ENCODE measurements at regions not wholly inside any gene's neighbourhood (a gene's known extent, or its start where the extent isn't known, plus 50 kb on each side); places are given as distances from the start of the nearest gene placed in this dataset.
A peak's percentile ranks its signal among the peaks of the same experiment; 100 is the strongest.

DNA sequence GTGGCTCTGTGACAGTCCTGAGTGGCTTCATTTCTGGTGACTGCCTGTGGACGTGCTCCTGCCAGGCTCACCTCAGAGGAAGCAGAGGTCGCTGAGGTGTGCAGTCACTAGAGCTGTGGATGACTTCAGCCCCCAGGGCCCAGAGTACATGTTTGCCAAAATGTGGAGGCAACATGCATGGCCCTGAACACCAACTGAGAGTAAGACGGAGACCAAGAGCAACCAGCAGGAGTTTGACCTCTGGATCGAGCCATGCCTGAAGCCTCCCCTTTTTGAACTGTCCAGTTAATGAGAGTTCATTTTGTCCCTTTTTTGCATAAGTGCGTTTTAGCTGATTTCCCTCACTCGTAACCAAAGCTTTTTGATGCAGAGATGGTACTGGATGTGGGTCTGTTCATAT lies 184.9 kb downstream of the RTP5 start:
- H3K14ac ChIP-seq (ENCODE audit: insufficient read depth, low read length): no peak overlapping the region
- H2BK12ac ChIP-seq (ENCODE audit: insufficient read length, low read depth, low read length): no peak overlapping the region

More for the DNA sequence above, 184.9 kb downstream of the RTP5 start:
- Histone ChIP-seq H2AK5ac (ENCODE audit: insufficient read length, low read length) (no peak overlapping the region), H3K4me1 (ENCODE audit: insufficient read depth, low read length) (no peaks in the 10 kb centered on the region), H3K79me2 (ENCODE audit: insufficient read depth, low read length) (no peaks in the 10 kb centered on the region), H4K8ac (replicated peaks; ENCODE audit: insufficient read length, low read depth, low read length) (no peak overlapping the region), H4K20me1 (ENCODE audit: control insufficient read depth, insufficient read depth, insufficient read length) (no peaks in the 10 kb centered on the region), H2AFZ (ENCODE audit: low read length) (no peak overlapping the region), H3K56ac (ENCODE audit: insufficient read length, low read depth, low read length) (no peak overlapping the region), H2BK20ac (ENCODE audit: low read depth, low read length, poor library complexity, severe bottlenecking) (no peak overlapping the region), H3K23ac (ENCODE audit: insufficient read length, low read depth, low read length) (no peak overlapping the region), H3K27ac (ENCODE audit: insufficient read length, low read depth, low read length) (no peak overlapping the region), H2BK120ac (ENCODE audit: low read depth, low read length, poor library complexity, severe bottlenecking) (no peak overlapping the region), H4K5ac (ENCODE audit: insufficient read length, low read depth, low read length) (no peak overlapping the region), H4K91ac (ENCODE audit: insufficient read length, low read depth, low read length) (no peak overlapping the region), H3K27me3 (ENCODE audit: insufficient read depth, low read length) (peaks cover 7% of the 10 kb centered on the region; the same call in 1 of the 2 replicates), H3K4ac (ENCODE audit: low read depth, low read length) (no peak overlapping the region), H3K79me1 (ENCODE audit: insufficient read depth, low read depth, low read length, poor library complexity, severe bottlenecking) (no peaks in the 10 kb centered on the region), H3K18ac (ENCODE audit: insufficient read length, low read depth, low read length) (no peak overlapping the region), H3K4me2 (ENCODE audit: insufficient read depth, insufficient read length, low read length) (no peak overlapping the region), H3K23me2 (ENCODE audit: insufficient read length, low read depth, low read length, poor library complexity, severe bottlenecking) (no peaks in the 10 kb centered on the region), H3K9me3 (ENCODE audit: control insufficient read depth, low read depth, low read length) (no peaks in the 10 kb centered on the region), H3K9ac (ENCODE audit: extremely low read depth, insufficient read length, low read length) (no peak overlapping the region), H2BK5ac (ENCODE audit: insufficient read length, low read length) (no peak overlapping the region), H3T11ph (ENCODE audit: low read length) (no peak overlapping the region), H2BK15ac (ENCODE audit: low read depth, low read length) (no peak overlapping the region)
- H3K27ac Mint-ChIP-seq: no peak overlapping the region
- no peak overlapping the region for H3K4me3 Mint-ChIP-seq
- peaks cover 4 to 5% of the 10 kb centered on the region in 2 experiments for H3K9me3 Mint-ChIP-seq
- TF ChIP-seq, protein P1, sequence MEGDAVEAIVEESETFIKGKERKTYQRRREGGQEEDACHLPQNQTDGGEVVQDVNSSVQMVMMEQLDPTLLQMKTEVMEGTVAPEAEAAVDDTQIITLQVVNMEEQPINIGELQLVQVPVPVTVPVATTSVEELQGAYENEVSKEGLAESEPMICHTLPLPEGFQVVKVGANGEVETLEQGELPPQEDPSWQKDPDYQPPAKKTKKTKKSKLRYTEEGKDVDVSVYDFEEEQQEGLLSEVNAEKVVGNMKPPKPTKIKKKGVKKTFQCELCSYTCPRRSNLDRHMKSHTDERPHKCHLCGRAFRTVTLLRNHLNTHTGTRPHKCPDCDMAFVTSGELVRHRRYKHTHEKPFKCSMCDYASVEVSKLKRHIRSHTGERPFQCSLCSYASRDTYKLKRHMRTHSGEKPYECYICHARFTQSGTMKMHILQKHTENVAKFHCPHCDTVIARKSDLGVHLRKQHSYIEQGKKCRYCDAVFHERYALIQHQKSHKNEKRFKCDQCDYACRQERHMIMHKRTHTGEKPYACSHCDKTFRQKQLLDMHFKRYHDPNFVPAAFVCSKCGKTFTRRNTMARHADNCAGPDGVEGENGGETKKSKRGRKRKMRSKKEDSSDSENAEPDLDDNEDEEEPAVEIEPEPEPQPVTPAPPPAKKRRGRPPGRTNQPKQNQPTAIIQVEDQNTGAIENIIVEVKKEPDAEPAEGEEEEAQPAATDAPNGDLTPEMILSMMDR (conservative IDR thresholded peaks at IDR 0.05): no peak
- H3K27me3 Mint-ChIP-seq (ENCODE audit: low read depth): peaks cover 100% of the 10 kb centered on the region
- peak; percentile 4 for DNase-seq
- WGBS (ENCODE audit: extremely low coverage, insufficient read length, low lambda C conversion rate): no CpG with 5 or more reads among the region's 6 CpGs
- H3K36me3 Mint-ChIP-seq (ENCODE audit: insufficient read depth in 1 of 3, low read depth in 3 of 3): peaks cover 2 to 4% (median 2%) of the 10 kb centered on the region in 3 experiments; a peak in 6 of 7 replicates
- H3K4me1 Mint-ChIP-seq: peaks cover 0 to 2% of the 10 kb centered on the region in 2 experiments; a peak in 1 of 4 replicates
